ENCODE measurements at regions not wholly inside any gene's neighbourhood (a gene's known extent, or its start where the extent isn't known, plus 50 kb on each side); places are given as distances from the start of the nearest gene placed in this dataset.

DNA sequence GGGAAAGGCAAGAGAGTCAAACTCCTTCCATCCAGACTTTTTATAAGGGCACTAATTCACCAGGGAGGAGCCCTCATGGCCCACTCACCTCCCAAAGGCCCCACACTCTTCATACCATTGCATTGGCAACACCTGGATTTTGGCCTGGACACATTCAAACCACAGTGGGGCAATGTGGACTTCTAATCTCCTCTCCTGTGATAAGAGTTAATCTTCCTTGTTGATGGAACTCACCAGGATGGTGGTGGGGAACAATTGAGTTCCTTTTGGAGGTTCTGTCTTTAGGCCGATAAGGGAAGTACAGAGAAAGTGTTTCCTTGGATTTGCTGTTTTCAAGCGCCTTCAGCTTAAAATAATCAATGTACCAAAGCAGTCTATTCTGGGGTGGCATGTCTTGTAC, 268.7 kb downstream of the CD83 start:
- TF ChIP-seq POLR2A (IDR thresholded peaks at IDR 0.05), result no peak
- TF ChIP-seq, protein P1, sequence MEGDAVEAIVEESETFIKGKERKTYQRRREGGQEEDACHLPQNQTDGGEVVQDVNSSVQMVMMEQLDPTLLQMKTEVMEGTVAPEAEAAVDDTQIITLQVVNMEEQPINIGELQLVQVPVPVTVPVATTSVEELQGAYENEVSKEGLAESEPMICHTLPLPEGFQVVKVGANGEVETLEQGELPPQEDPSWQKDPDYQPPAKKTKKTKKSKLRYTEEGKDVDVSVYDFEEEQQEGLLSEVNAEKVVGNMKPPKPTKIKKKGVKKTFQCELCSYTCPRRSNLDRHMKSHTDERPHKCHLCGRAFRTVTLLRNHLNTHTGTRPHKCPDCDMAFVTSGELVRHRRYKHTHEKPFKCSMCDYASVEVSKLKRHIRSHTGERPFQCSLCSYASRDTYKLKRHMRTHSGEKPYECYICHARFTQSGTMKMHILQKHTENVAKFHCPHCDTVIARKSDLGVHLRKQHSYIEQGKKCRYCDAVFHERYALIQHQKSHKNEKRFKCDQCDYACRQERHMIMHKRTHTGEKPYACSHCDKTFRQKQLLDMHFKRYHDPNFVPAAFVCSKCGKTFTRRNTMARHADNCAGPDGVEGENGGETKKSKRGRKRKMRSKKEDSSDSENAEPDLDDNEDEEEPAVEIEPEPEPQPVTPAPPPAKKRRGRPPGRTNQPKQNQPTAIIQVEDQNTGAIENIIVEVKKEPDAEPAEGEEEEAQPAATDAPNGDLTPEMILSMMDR (IDR thresholded peaks at IDR 0.05), result no peak

Data from sigmoid colon (tissue), 3 donors.